K562 (cell line): ENCODE measurements at regions not wholly inside any gene's neighbourhood (a gene's known extent, or its start where the extent isn't known, plus 50 kb on each side); places are given as distances from the start of the nearest gene placed in this dataset.

Experiments used
- BRF2 ChIP-seq: IDR thresholded peaks from 3 replicates; pipeline ENCODE4 v1.6.1; 2011; ENCODE audit warnings: borderline replicate concordance, mild to moderate bottlenecking; ENCODE audit not compliant: insufficient read length, insufficient read depth
- MXD1 ChIP-seq: fragments of 250-450 bp; sonication (Bioruptor Pico); IDR thresholded peaks from 2 replicates; pipeline ENCODE4 v1.8.0; 2021; ENCODE audit warnings: borderline replicate concordance, mild to moderate bottlenecking, moderate library complexity; ENCODE audit not compliant: poor library complexity, severe bottlenecking
- NEUROD1 ChIP-seq: fragments of 150-350 bp; IDR thresholded peaks from 2 replicates; pipeline ENCODE4 v1.6.1; 2014; ENCODE audit warnings: borderline replicate concordance, low read length, low read depth; ENCODE audit not compliant: partially characterized antibody
- NR2C2 ChIP-seq, 2 experiments: fragments of 200-800 bp in 1 of 2; sonication (Bioruptor generic) in 1 of 2; sonication (generic) in 1 of 2; formaldehyde crosslinking in 1 of 2; IDR thresholded peaks; 2 replicates each; pipeline versions ENCODE4 v1.6.1 to v1.8.0; 2016 to 2022; ENCODE audit warnings: mild to moderate bottlenecking in 1 of 2, missing compliant biosample characterization in 1 of 2, missing genetic modification characterization in 1 of 2, missing genetic modification reagents in 1 of 2
- NRF1 ChIP-seq, 2 experiments: fragments of 450-650 bp; IDR thresholded peaks in 1 of 2; conservative IDR thresholded peaks in 1 of 2; 2 replicates each; pipeline ENCODE4 v1.6.1; 2014; ENCODE audit warnings: mild to moderate bottlenecking in 2 of 2
- OTX1 ChIP-seq: fragments of 450-650 bp; formaldehyde crosslinking; IDR thresholded peaks from 2 replicates; pipeline ENCODE4 v1.4.0; 2022; ENCODE audit warnings: mild to moderate bottlenecking
- PTRF ChIP-seq: fragments of 450-650 bp; IDR thresholded peaks from 2 replicates; pipeline ENCODE4 v1.6.1; 2016; ENCODE audit warnings: mild to moderate bottlenecking, missing genetic modification characterization, missing compliant biosample characterization
- REST ChIP-seq, 2 experiments: fragments of 450-650 bp; formaldehyde crosslinking in 1 of 2; IDR thresholded peaks; 2 replicates each; pipeline versions ENCODE4 v1.4.0 to v1.6.1; 2014 to 2020; ENCODE audit warnings: mild to moderate bottlenecking in 2 of 2, borderline replicate concordance in 1 of 2, low read depth in 1 of 2
- SMARCE1 ChIP-seq: fragments of 450-650 bp; IDR thresholded peaks from 2 replicates; pipeline ENCODE4 v1.7.1; 2016; ENCODE audit warnings: mild to moderate bottlenecking
- TEAD4 ChIP-seq, 2 experiments: sonication (generic) in 1 of 2; formaldehyde crosslinking in 1 of 2; IDR thresholded peaks; 2 replicates each; pipeline versions ENCODE4 v1.6.1 to v1.8.0; 2012 to 2022; ENCODE audit warnings: borderline replicate concordance in 1 of 2, inconsistent platforms in 1 of 2, low read length in 1 of 2, mild to moderate bottlenecking in 1 of 2, missing genetic modification reagents in 1 of 2
- ZFP1 ChIP-seq: fragments of 450-650 bp; formaldehyde crosslinking; IDR thresholded peaks from 2 replicates; pipeline ENCODE4 v1.4.0; 2020; ENCODE audit warnings: mild to moderate bottlenecking, mixed read lengths
- ZNF583 ChIP-seq: fragments of 250-450 bp; sonication (Bioruptor Pico); IDR thresholded peaks from 2 replicates; pipeline ENCODE4 v1.4.0; 2020
- ZNF764 ChIP-seq: fragments of 250-450 bp; sonication (Bioruptor Pico); IDR thresholded peaks from 2 replicates; pipeline ENCODE4 v1.4.0; 2020; ENCODE audit warnings: low read depth, mild to moderate bottlenecking, moderate library complexity
- ZNF780A ChIP-seq: fragments of 250-450 bp; sonication (Bioruptor Pico); IDR thresholded peaks from 2 replicates; pipeline ENCODE4 v1.5.0; 2021; ENCODE audit warnings: mild to moderate bottlenecking

GRCh38 chr3:72169561-72170472, 384.9 kb upstream of the PROK2 start (continued):
- peak; percentile 30; the same call in 1 of the 2 replicates for TF ChIP-seq REST (IDR thresholded peaks at IDR 0.05; ENCODE audit: borderline replicate concordance)
- TF ChIP-seq REST (CRISPR knock-in tag; IDR thresholded peaks at IDR 0.05; ENCODE audit: low read depth): no peak
- no peak for TF ChIP-seq OTX1
- TF ChIP-seq NRF1 (conservative IDR thresholded peaks at IDR 0.05 in 1 of 2, IDR thresholded peaks at IDR 0.05 in 1 of 2): no peak
- no peak for TF ChIP-seq ZNF583
- TF ChIP-seq NEUROD1: peak; percentile 20
- TF ChIP-seq ZNF764: no peak
- TF ChIP-seq ZFP1 (CRISPR knock-in tag): no peak
- peak; percentile 97 for TF ChIP-seq TEAD4 (IDR thresholded peaks at IDR 0.05; ENCODE audit: low read length)
- TF ChIP-seq TEAD4 (CRISPR knock-in tag; IDR thresholded peaks at IDR 0.05; ENCODE audit: borderline replicate concordance): no peak
- TF ChIP-seq PTRF (tag): no peak
- peak; percentile 79 for TF ChIP-seq SMARCE1
- TF ChIP-seq MXD1 (CRISPR knock-in tag): no peak
- TF ChIP-seq ZNF780A (CRISPR knock-in tag): no peak
- no peak for TF ChIP-seq NR2C2 (CRISPR knock-in tag; IDR thresholded peaks at IDR 0.05)
- TF ChIP-seq NR2C2 (tag; IDR thresholded peaks at IDR 0.05): peak; percentile 70
- no peak for TF ChIP-seq BRF2
